ENCODE measurements at regions not wholly inside any gene's neighbourhood (a gene's known extent, or its start where the extent isn't known, plus 50 kb on each side); places are given as distances from the start of the nearest gene placed in this dataset.

DNA sequence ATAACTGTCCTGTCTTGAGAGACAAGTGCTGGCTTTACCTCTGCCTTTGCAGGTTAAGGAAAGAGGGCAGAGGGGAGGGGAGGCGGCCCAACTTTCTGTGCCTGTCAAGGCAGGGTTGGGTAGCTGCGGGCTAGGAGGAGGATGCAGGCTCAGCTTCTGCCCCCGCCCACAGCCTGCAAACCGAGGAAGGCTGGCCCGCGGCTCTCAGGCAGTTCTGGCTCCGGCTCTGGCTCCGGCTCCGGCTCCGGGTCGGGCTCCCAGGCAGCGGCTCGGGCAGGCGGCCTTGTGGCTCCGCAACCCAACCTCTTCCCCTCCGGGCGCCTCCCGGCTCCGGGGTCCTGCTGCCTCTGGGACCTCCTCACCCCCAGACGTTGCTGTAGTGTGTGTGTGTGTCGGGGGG lies 92.9 kb downstream of the TMEM30B start:
- Histone ChIP-seq H3K4me2 (ENCODE audit: insufficient read depth in 1 of 2, low read depth in 2 of 2, low read length in 2 of 2) (no peak overlapping the region; a peak in 1 of 4 replicates), H4K8ac (ENCODE audit: extremely low read depth, insufficient read depth, low read length) (no peak overlapping the region), H2BK20ac (ENCODE audit: low read length) (no peak overlapping the region), H3K27ac (ENCODE audit: low read depth, low read length) (no peak overlapping the region), H3K9me3 (ENCODE audit: insufficient read depth in 2 of 2, low read depth in 1 of 2, low read length in 1 of 2) (no peaks in the 10 kb centered on the region), H2BK12ac (ENCODE audit: low read depth, low read length) (no peak overlapping the region), H4K20me1 (replicated peaks in 1 of 2; ENCODE audit: control insufficient read depth in 1 of 2, insufficient read depth in 2 of 2, low read length in 2 of 2) (peaks cover 0 to 2% of the 10 kb centered on the region in 2 experiments), H3K56ac (replicated peaks; ENCODE audit: insufficient read length, low read depth, low read length) (no peak overlapping the region), H2AFZ (ENCODE audit: low read length) (no peak overlapping the region), H3K79me2 (ENCODE audit: control insufficient read depth in 1 of 2, insufficient read depth in 2 of 2, low read length in 2 of 2) (no peaks in the 10 kb centered on the region), H2BK15ac (ENCODE audit: low read length) (no peak overlapping the region), H3K79me1 (ENCODE audit: low read depth, low read length) (no peaks in the 10 kb centered on the region), H3K14ac (ENCODE audit: insufficient read length) (no peak overlapping the region), H4K5ac (ENCODE audit: insufficient read length, low read depth, low read length) (no peak overlapping the region), H3K18ac (ENCODE audit: extremely low read depth, low read length) (no peak overlapping the region), H2BK120ac (replicated peaks; ENCODE audit: low read depth, low read length) (no peak overlapping the region), H2BK5ac (ENCODE audit: low read depth, low read length) (no peak overlapping the region), H3K23me2 (ENCODE audit: low read depth, low read length) (peaks cover 3% of the 10 kb centered on the region; the same call in 1 of the 2 replicates), H3K27me3 (replicated peaks in 1 of 4; ENCODE audit: control insufficient read depth in 3 of 4, extremely low read depth in 1 of 4, insufficient read depth in 3 of 4, low read length in 3 of 4) (no peaks in the 10 kb centered on the region), H3K4ac (replicated peaks; ENCODE audit: insufficient read length, low read depth, low read length) (no peak overlapping the region), H3K4me1 (replicated peaks in 1 of 4; ENCODE audit: control insufficient read depth in 3 of 4, insufficient read depth in 4 of 4, low read length in 3 of 4) (peaks cover 3 to 10% (median 3%) of the 10 kb centered on the region in 4 experiments; a peak in 4 of 7 replicates), H3K36me3 (ENCODE audit: control insufficient read depth in 2 of 4, insufficient read depth in 4 of 4, low read length in 3 of 4) (no peaks in the 10 kb centered on the region), H4K91ac (replicated peaks; ENCODE audit: insufficient read length, low read length) (no peak overlapping the region), H3K9ac (replicated peaks in 1 of 4; ENCODE audit: extremely low read depth in 1 of 4, low read depth in 3 of 4, low read length in 3 of 4) (no peak overlapping the region), H3K4me3 (ENCODE audit: extremely low read depth in 1 of 4, insufficient read depth in 2 of 4, low read depth in 3 of 4, low read length in 4 of 4) (no peak overlapping the region), H3K23ac (ENCODE audit: insufficient read length) (no peak overlapping the region), H2AK5ac (ENCODE audit: low read depth, low read length) (no peak overlapping the region)
- peak in 1 of 2 experiments; percentile 82 for DNase-seq (ENCODE audit: low read depth in 1 of 2, low spot score in 2 of 2)
- CTCF ChIA-PET (ENCODE audit: partially characterized antibody), result no interaction called here
- no peak for TF ChIP-seq JUND (IDR thresholded peaks at IDR 0.05; ENCODE audit: low read length)
- no peak for TF ChIP-seq NANOG (IDR thresholded peaks at IDR 0.05; ENCODE audit: insufficient read depth, low read depth, low read length, poor library complexity, severe bottlenecking)
- TF ChIP-seq BRCA1 (IDR thresholded peaks at IDR 0.05; ENCODE audit: low read depth, low read length), result no peak
- TF ChIP-seq, protein P1, sequence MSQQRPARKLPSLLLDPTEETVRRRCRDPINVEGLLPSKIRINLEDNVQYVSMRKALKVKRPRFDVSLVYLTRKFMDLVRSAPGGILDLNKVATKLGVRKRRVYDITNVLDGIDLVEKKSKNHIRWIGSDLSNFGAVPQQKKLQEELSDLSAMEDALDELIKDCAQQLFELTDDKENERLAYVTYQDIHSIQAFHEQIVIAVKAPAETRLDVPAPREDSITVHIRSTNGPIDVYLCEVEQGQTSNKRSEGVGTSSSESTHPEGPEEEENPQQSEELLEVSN (IDR thresholded peaks at IDR 0.05), result no peak
- no peak for TF ChIP-seq KDM5A (IDR thresholded peaks at IDR 0.05; ENCODE audit: low read length)
- no peak for TF ChIP-seq CTBP2 (IDR thresholded peaks at IDR 0.05; ENCODE audit: borderline replicate concordance, insufficient read depth, insufficient read length, low read length)
- TF ChIP-seq SRF (IDR thresholded peaks at IDR 0.05; ENCODE audit: low read depth, low read length), result peak; percentile 60; the same call in 1 of the 2 replicates
- peak; percentile 80 for TF ChIP-seq TBP (IDR thresholded peaks at IDR 0.05; ENCODE audit: low read depth, low read length)
- TF ChIP-seq GTF2F1 (IDR thresholded peaks at IDR 0.05; ENCODE audit: borderline replicate concordance, low read depth, low read length), result no peak
- TF ChIP-seq NRF1 (IDR thresholded peaks at IDR 0.05; ENCODE audit: low read depth, low read length), result no peak
- no peak for TF ChIP-seq RNF2 (IDR thresholded peaks at IDR 0.05; ENCODE audit: borderline replicate concordance, low read depth, low read length, missing control alignments, poor library complexity, severe bottlenecking)
- TF ChIP-seq EP300 (IDR thresholded peaks at IDR 0.05; ENCODE audit: borderline replicate concordance in 1 of 2, low read depth in 2 of 2, low read length in 2 of 2), result no peak
- TF ChIP-seq, protein P2, sequence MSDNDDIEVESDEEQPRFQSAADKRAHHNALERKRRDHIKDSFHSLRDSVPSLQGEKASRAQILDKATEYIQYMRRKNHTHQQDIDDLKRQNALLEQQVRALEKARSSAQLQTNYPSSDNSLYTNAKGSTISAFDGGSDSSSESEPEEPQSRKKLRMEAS (IDR thresholded peaks at IDR 0.05), result peak; percentile 8; the same call in 1 of the 2 replicates
- no peak for FAIRE-seq
- WGBS, 2 experiments (ENCODE audit: extremely low coverage in 1 of 2, insufficient coverage in 1 of 2, insufficient read length in 1 of 2, insufficient replicate concordance in 2 of 2, low coverage in 1 of 2, low lambda C conversion rate in 2 of 2, missing lambda C conversion rate in 1 of 2), result 78% methylated on average over 14 of the region's 21 CpGs; no CpG with 5 or more reads in 1 of the 2 experiments
- POLR2A ChIA-PET (ENCODE audit: partially characterized antibody), result no interaction called here
